HG03520 (cell line): ENCODE measurements at regions not wholly inside any gene's neighbourhood (a gene's known extent, or its start where the extent isn't known, plus 50 kb on each side); places are given as distances from the start of the nearest gene placed in this dataset.

Source experiments
- ATAC-seq: cut with Tn5 transposase; IDR thresholded peaks from one replicate; pipeline ENCODE4 v1.9.1; 2021; ENCODE audit warnings: mild to moderate bottlenecking, moderate library complexity; ENCODE audit not compliant: unreplicated experiment

GRCh38 chr5:174282391-174282790 is 236.9 kb downstream of the NSG2 start:
- no peak for ATAC-seq

GRCh38 chr5:174283211-174284005 is 237.9 kb downstream of the NSG2 start:
- no peak for ATAC-seq

- ATAC-seq: no peak
These were observed 239.4 kb downstream of the NSG2 start for GRCh38 chr5:174284873-174285272.

- ATAC-seq: no peak
These were observed 242.3 kb downstream of the NSG2 start for GRCh38 chr5:174287761-174288160.

- no peak for ATAC-seq
These were observed 242.9 kb downstream of the NSG2 start for GRCh38 chr5:174288439-174288838.

- ATAC-seq: no peak
These were observed 245.7 kb downstream of the NSG2 start for GRCh38 chr5:174291162-174291561.

- no peak for ATAC-seq
These were observed 246.8 kb downstream of the NSG2 start for GRCh38 chr5:174292348-174292747.

- ATAC-seq: no peak
These were observed 247.5 kb downstream of the NSG2 start for GRCh38 chr5:174293006-174293405.

GRCh38 chr5:174293481-174293880 is 248.0 kb downstream of the NSG2 start:
- no peak for ATAC-seq

- no peak for ATAC-seq
These were observed 249.6 kb downstream of the NSG2 start for GRCh38 chr5:174294891-174295620.

- ATAC-seq: no peak
These were observed 250.4 kb downstream of the NSG2 start for GRCh38 chr5:174295702-174296436.

GRCh38 chr5:174300118-174300940 is 254.8 kb downstream of the NSG2 start:
- no peak for ATAC-seq

GRCh38 chr5:174300941-174301761 is 255.6 kb downstream of the NSG2 start:
- ATAC-seq: no peak

- no peak for ATAC-seq
These were observed 256.5 kb downstream of the NSG2 start for GRCh38 chr5:174301848-174302625.

- ATAC-seq: no peak
These were observed 257.5 kb downstream of the NSG2 start for GRCh38 chr5:174303035-174303434.

GRCh38 chr5:174303437-174304045 is 258.0 kb downstream of the NSG2 start:
- no peak for ATAC-seq

- ATAC-seq: no peak
These were observed 259.8 kb downstream of the NSG2 start for GRCh38 chr5:174305241-174305681.

- no peak for ATAC-seq
These were observed 261.0 kb downstream of the NSG2 start for GRCh38 chr5:174306345-174307030.
